Left renal cortex interstitium (tissue), 4 donors: ENCODE measurements at regions not wholly inside any gene's neighbourhood (a gene's known extent, or its start where the extent isn't known, plus 50 kb on each side); places are given as distances from the start of the nearest gene placed in this dataset.

Experiments
- DNase-seq, 4 donors: peaks; one replicate each; pipeline ENCODE4 v3.0.0-alpha.2; 2013; ENCODE audit warnings: low read depth in 4 of 4, low spot score in 2 of 4, missing footprints in 1 of 4

DNA sequence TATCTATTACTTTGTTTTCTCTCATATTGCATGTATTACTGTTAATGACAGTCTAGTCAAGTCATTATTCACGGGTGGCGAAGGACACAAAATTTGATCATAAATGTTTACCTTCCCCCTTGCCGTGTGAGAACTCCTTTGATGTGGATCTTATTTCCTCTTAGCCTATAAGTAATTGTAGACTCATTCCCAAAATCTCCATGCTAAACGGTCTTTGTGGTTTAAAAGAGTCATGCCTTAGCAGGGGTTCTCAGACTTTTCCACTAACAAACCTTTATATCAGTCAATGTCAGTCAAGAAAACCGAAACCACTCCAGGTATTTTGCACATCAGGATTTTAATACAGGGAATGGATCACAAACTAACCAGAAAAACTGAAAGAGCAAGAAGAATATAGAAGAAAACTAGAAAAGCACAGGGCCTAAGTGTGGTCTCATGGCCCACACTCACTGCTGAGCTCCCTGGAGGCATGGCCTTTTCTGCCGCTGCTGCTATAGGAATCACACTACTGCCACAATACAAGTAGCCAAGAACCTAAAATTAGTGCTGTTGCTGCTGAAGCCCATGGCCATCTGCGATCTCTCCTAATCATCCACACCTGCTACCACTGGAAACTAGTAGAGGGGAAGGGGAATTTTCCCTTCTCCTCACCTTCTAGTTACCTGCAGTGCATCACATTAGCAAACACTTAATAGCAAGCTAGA, 186.0 kb upstream of the POU3F2 start:
- DNase-seq, result no peak

- DNase-seq, result no peak
These were observed 183.4 kb upstream of the POU3F2 start for GRCh38 chr6:98650941-98651340.

DNA sequence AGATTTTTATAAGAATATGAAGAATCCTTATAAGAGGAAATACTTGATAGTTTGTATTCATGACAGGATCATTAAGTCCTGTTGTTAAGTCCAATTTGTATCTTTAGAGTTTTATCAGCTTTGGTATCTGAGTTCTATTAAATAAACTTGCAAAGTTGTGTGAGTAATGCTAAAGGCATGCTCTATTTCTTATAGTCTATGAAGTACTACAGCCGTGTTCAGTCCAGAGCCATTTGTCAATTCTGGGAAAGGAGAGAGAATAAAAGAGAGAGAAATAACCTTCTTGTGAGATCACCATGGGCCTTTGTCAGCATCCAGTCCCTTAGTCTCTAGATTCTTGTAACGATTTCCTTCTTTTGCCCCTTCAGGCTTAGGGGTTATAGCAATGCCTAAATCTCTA, 181.2 kb upstream of the POU3F2 start:
- DNase-seq, result no peak

- DNase-seq, result peak; percentile 0 to 53 (median 30)
These were observed 176.6 kb upstream of the POU3F2 start for GRCh38 chr6:98657764-98658163.

- no peak for DNase-seq
These were observed 165.0 kb upstream of the POU3F2 start for GRCh38 chr6:98669371-98669770.

- DNase-seq, result no peak
These were observed 164.2 kb upstream of the POU3F2 start for GRCh38 chr6:98670045-98670746.

DNA sequence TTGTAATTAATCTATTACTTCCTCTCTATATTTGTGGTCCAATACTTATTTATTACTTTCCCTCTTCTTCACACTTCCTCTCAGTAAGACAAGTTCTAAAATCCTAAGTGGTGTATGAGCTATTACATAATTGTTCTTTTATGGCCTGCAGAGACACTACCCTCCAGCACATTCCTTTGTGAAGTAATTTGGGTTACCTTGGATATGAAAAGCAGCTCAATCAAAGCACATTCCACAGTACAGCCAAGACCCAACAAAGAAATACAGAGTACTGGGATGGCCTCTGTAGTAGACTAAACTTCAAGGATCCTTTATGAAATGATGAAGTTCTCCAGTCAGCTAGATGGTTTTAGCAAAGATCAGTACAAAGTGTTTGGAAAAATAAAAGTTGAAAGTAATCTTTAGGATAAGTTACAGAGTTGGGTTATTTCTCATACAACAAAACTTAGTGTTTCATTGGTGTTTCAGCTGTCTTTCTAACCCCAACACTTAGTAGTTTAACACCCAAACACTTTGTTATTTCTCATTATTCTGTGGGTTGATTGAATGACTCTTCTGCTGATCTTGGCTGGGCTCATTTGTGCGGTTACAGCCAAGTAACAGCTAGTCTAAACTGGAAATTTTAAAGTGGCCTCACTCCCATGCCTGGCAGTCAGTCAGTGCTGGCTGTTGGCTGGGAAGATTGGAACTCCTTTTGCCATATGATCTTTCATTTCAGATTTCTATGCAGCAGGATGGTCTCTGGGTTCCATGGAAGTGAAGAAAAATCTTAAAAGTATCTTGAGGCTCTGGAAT, 161.5 kb upstream of the POU3F2 start:
- DNase-seq, result no peak

GRCh38 chr6:98678481-98678880, 155.9 kb upstream of the POU3F2 start:
- no peak for DNase-seq

GRCh38 chr6:98686008-98686601, 148.3 kb upstream of the POU3F2 start:
- no peak for DNase-seq

- no peak for DNase-seq
These were observed 146.6 kb upstream of the POU3F2 start for GRCh38 chr6:98687752-98688151.

- DNase-seq, result no peak
These were observed 139.1 kb upstream of the POU3F2 start for GRCh38 chr6:98695091-98695801.

- no peak for DNase-seq
These were observed 123.0 kb upstream of the POU3F2 start for GRCh38 chr6:98711380-98711779.

- no peak for DNase-seq
These were observed 118.0 kb upstream of the POU3F2 start for GRCh38 chr6:98716341-98716740.

DNA sequence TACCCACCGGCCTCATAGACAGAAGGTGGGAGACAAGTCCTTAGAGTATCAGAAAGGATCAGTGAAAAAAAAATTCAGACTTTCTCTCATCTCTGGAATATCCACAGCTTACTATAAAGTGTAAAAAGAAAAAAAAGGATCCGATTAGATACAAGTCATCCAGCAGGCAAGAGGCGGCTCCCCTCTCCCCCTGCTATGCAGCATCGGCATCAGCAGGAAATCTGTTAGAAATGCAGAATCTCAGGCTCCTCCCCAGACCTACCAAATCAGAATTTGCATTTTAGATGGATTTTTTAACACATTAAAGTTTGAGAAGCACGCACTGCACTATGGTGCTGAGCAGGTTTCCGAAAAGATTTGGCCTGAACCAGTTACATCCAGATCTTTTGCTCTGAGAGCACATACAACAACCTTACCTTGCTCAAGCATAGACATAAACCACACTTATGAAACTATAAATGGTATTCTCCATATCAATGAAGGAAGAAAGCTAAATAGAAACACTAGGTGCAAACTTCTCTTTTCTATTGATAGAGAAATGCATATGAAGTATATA, 117.0 kb upstream of the POU3F2 start:
- no peak for DNase-seq

- DNase-seq, result no peak
These were observed 116.4 kb upstream of the POU3F2 start for GRCh38 chr6:98717988-98718387.

DNA sequence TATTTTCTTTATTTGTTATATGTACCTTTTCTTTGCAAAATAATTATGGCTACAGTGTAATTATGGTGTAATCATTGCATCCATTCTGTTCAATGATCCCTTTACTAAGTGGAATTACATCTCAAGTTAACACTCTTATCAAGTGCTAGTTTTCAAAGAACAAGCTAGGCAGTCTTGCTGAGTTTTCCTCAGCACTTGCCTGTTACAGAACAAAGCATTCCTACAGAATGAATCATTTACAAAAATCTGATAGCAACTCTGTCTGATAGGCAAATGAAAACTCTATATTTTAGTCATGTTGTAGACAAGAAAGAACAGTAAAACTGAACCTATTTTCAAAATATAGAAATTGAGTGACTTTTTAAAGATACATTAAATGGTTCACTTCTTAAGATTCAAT, 109.8 kb upstream of the POU3F2 start:
- DNase-seq, result no peak

DNA sequence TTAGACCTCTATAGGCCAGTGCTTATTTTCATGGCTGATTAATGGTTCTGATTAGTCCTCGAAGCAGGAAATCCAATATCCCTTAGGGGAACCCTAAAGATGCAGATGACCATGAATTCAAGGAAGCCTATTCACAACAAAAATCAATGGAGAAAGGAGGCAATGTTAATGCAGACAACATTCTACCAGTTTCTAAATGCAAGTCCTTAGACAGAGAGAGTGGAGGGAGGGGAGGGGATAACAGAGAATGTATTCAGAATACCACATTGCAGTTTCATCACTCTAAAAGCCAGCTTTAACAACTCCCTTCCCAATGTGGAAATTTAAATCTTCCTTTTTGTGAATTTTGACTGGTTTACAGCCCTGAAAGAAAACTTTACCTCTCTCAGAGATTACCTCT, 87.1 kb upstream of the POU3F2 start:
- no peak for DNase-seq

DNA sequence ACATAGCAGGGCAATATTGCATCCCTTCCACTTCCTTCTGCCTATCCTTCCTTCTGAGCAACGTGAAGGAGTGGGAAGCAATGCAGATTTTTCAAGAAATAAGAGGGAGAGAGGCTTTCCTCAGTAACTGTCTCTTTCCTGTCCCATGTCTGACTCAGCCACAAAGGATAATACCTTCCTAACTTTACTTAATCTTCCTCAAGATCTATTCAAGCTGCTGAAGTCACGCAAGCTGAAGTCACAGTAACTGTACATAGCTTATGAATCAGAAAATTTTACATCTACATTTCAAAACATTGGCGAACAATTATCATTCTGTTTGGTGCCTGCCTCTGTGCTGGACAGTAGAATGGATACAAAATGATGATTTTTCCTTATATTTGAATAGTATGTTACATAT, 86.4 kb upstream of the POU3F2 start:
- no peak for DNase-seq

GRCh38 chr6:98759459-98759858, 74.9 kb upstream of the POU3F2 start:
- DNase-seq, result no peak

DNA sequence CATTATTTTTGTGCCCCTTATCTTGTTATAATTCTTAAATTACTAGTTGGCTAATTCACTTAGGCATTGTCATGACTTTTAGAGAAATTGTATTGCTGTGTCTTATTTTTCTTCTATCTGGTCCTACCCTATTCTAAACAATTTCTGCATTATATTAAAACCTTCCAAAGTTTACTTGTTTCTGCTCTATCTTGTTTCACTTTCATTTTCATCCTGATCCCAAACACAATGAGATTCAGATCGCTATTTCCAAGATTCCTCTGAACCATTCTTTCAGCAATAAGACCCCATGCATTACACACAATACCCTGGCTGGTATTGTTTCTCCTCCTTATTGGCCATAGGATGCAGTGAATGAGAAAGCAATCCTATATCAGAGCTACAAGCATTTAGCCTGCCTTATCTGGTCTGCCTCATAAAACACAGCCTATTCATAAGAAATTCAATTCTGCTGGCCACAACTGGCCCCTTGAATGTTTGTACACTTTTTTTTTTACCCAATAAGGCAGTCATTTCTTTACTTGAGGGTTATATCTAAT, 69.9 kb upstream of the POU3F2 start:
- DNase-seq, result no peak
